ENCODE measurements at regions not wholly inside any gene's neighbourhood (a gene's known extent, or its start where the extent isn't known, plus 50 kb on each side); places are given as distances from the start of the nearest gene placed in this dataset.
A peak's percentile ranks its signal among the peaks of the same experiment; 100 is the strongest.

GRCh38 chr7:130975731-130976130 lies 241.7 kb upstream of the KLF14 start:
- Histone ChIP-seq H3K9me3 (no peaks in the 10 kb centered on the region), H3K36me3 (no peaks in the 10 kb centered on the region), H3K4me3 (no peak overlapping the region), H3K4me1 (no peaks in the 10 kb centered on the region), H3K27ac (no peak overlapping the region), H3K27me3 (no peaks in the 10 kb centered on the region)
- 88% methylated on average over 3 of the region's 5 CpGs for WGBS (ENCODE audit: insufficient coverage, low coverage, low lambda C conversion rate, missing lambda C conversion rate)
- TF ChIP-seq POLR2A (IDR thresholded peaks at IDR 0.05) = no peak
- TF ChIP-seq, protein P1, sequence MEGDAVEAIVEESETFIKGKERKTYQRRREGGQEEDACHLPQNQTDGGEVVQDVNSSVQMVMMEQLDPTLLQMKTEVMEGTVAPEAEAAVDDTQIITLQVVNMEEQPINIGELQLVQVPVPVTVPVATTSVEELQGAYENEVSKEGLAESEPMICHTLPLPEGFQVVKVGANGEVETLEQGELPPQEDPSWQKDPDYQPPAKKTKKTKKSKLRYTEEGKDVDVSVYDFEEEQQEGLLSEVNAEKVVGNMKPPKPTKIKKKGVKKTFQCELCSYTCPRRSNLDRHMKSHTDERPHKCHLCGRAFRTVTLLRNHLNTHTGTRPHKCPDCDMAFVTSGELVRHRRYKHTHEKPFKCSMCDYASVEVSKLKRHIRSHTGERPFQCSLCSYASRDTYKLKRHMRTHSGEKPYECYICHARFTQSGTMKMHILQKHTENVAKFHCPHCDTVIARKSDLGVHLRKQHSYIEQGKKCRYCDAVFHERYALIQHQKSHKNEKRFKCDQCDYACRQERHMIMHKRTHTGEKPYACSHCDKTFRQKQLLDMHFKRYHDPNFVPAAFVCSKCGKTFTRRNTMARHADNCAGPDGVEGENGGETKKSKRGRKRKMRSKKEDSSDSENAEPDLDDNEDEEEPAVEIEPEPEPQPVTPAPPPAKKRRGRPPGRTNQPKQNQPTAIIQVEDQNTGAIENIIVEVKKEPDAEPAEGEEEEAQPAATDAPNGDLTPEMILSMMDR (IDR thresholded peaks at IDR 0.05) = no peak
- no peak for DNase-seq
- intact Hi-C loops (cut with DNase I) = no loop called here
- ATAC-seq = no peak

GRCh38 chr7:130982160-130982638 lies 248.2 kb upstream of the KLF14 start:
- Histone ChIP-seq H3K4me1 (peaks cover 0 to 25% (median 11%) of the 10 kb centered on the region in 4 donors), H3K27ac (no peak overlapping the region), H3K4me3 (no peak overlapping the region), H3K27me3 (no peaks in the 10 kb centered on the region), H3K36me3 (peaks cover 0 to 14% (median under 1%) of the 10 kb centered on the region in 4 donors), H3K9me3 (no peaks in the 10 kb centered on the region)
- TF ChIP-seq POLR2A (IDR thresholded peaks at IDR 0.05) = no peak
- TF ChIP-seq, protein P1 (IDR thresholded peaks at IDR 0.05) = peak; percentile 63 to 74 (median 67)
- ATAC-seq (peak; percentile 79 to 86 (median 83)), DNase-seq (no peak)
- intact Hi-C loops (cut with DNase I) = no loop called here
- 21% methylated on average over 3 of the region's 3 CpGs for WGBS (ENCODE audit: insufficient coverage, low coverage, low lambda C conversion rate, missing lambda C conversion rate)

DNA sequence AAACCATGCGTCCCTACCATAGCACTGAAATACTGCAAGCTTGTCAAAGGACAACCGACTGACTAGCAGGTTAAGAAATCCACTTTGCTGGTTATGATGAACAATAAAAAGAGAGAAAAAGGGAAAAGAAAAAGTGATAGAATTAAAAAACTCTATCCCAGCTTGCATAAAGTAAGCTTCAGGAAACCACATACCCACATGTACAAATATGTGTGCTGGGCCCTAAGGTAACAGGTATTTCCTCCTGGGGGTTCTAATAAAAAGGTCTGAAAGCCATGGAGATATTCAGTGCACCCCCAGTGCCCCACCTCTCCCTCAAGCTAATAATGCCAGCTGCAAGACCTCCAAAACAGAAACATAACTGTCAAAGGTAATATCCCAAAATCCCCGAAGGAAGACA lies 248.6 kb upstream of the KLF14 start:
- 41% methylated on average over 3 of the region's 3 CpGs for WGBS (ENCODE audit: insufficient coverage, low coverage, low lambda C conversion rate, missing lambda C conversion rate)
- ATAC-seq (no peak), DNase-seq (no peak)
- TF ChIP-seq POLR2A (IDR thresholded peaks at IDR 0.05) = no peak
- TF ChIP-seq, protein P1 (IDR thresholded peaks at IDR 0.05) = no peak
- H3K4me3 ChIP-seq = no peak overlapping the region
- no peak overlapping the region for H3K27ac ChIP-seq
- peaks cover 0 to 14% (median under 1%) of the 10 kb centered on the region in 4 donors for H3K36me3 ChIP-seq
- peaks cover 0 to 28% (median 12%) of the 10 kb centered on the region in 4 donors for H3K4me1 ChIP-seq
- H3K27me3 ChIP-seq = no peaks in the 10 kb centered on the region
- H3K9me3 ChIP-seq = no peaks in the 10 kb centered on the region
- intact Hi-C loops (cut with DNase I) = no loop called here

DNA sequence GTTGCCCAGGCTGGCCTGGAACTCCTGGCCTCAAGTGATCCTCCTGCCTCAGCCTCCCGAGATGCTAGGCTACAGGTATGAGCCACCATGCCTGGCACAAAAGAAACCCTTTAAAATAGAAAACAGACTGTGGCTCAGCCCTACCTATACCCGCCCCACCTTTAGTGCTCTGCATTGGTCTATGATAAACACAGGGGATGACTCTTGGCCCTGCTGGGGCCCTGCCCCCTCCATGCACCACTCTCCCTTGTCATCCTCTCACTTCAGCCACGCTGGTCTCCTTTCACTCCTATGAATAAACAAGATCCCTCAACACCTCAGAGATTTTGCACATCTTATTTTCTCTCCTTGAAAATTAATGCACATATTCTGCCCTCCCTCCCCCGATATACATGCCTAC lies 251.4 kb upstream of the KLF14 start:
- no peak for ATAC-seq
- WGBS (ENCODE audit: insufficient coverage, low coverage, low lambda C conversion rate, missing lambda C conversion rate) = 95% methylated on average over 4 of the region's 4 CpGs
- Histone ChIP-seq H3K4me3 (no peak overlapping the region), H3K4me1 (peaks cover 0 to 50% (median 19%) of the 10 kb centered on the region in 4 donors), H3K9me3 (no peaks in the 10 kb centered on the region), H3K36me3 (peaks cover 0 to 14% (median under 1%) of the 10 kb centered on the region in 4 donors), H3K27me3 (no peaks in the 10 kb centered on the region), H3K27ac (no peak overlapping the region)
- DNase-seq = no peak
- TF ChIP-seq POLR2A (IDR thresholded peaks at IDR 0.05) = no peak
- TF ChIP-seq, protein P1 (IDR thresholded peaks at IDR 0.05) = no peak
- intact Hi-C loops (cut with DNase I) = no loop called here
